Epithelial cell of esophagus (primary cell): ENCODE measurements at regions not wholly inside any gene's neighbourhood (a gene's known extent, or its start where the extent isn't known, plus 50 kb on each side); places are given as distances from the start of the nearest gene placed in this dataset.

Experiments
- DNase-seq: peaks from one replicate; pipeline ENCODE4 v3.0.0; 2010; ENCODE audit warnings: low read depth
- H3K4me3 ChIP-seq: 2 replicates; pipeline ENCODE4 v1.5.1; 2011; ENCODE audit warnings: mild to moderate bottlenecking, low read length, control low read depth
- CTCF ChIP-seq: IDR thresholded peaks from 2 replicates; pipeline ENCODE4 v1.5.1; 2011; ENCODE audit warnings: low read depth, mild to moderate bottlenecking, low read length, control low read depth, inconsistent platforms; ENCODE audit not compliant: insufficient read depth; ENCODE audit errors: missing control alignments

- no peak for TF ChIP-seq CTCF
- no peak overlapping the region for H3K4me3 ChIP-seq
- DNase-seq = no peak
Observed at GRCh38 chr9:75633451-75634057, 256.9 kb upstream of the PCSK5 start.

- TF ChIP-seq CTCF = no peak
- H3K4me3 ChIP-seq = no peak overlapping the region
- DNase-seq = no peak
Observed at GRCh38 chr9:75636427-75637045, 253.9 kb upstream of the PCSK5 start.

- TF ChIP-seq CTCF = no peak
- no peak overlapping the region for H3K4me3 ChIP-seq
Observed at GRCh38 chr9:75639971-75640610, 250.4 kb upstream of the PCSK5 start.

GRCh38 chr9:75642522-75642921 lies 248.0 kb upstream of the PCSK5 start:
- TF ChIP-seq CTCF = no peak
- no peak overlapping the region for H3K4me3 ChIP-seq
- DNase-seq = no peak

More at GRCh38 chr9:75639971-75640610, 250.4 kb upstream of the PCSK5 start:
- no peak for DNase-seq

GRCh38 chr9:75644649-75645048 lies 245.8 kb upstream of the PCSK5 start:
- TF ChIP-seq CTCF = no peak
- H3K4me3 ChIP-seq = no peak overlapping the region
- DNase-seq = no peak

GRCh38 chr9:75648034-75648433 lies 242.4 kb upstream of the PCSK5 start:
- no peak overlapping the region for H3K4me3 ChIP-seq
- no peak for TF ChIP-seq CTCF
- DNase-seq = no peak
